Ureter (tissue), 1 donor: ENCODE measurements at regions not wholly inside any gene's neighbourhood (a gene's known extent, or its start where the extent isn't known, plus 50 kb on each side); places are given as distances from the start of the nearest gene placed in this dataset.

ENCODE experiments used
- DNase-seq: peaks from one replicate; pipeline ENCODE4 v3.0.0-alpha.2; 2020; ENCODE audit warnings: low spot score
- donor health status: DM: yes; HTN: yes; CAD: no.

DNA sequence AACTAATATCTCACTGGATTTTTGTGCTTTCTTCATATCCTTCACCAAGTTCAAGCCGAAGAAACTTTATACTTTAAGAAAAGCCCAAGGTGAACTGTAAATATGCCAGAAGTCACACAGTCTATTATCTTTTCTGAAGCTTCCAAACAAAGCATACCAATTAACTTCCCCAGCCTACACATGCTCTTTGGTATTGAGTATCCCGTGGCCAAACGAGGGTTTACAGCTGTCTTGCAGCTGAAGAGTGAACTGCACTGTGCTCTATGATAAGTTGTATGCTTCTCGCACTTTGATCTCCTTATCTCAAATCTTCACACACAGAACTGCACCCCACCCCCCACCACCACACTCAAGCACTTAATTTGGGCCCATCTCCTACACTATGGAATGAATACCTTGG is 215.6 kb upstream of the VEPH1 start:
- no peak for DNase-seq

DNA sequence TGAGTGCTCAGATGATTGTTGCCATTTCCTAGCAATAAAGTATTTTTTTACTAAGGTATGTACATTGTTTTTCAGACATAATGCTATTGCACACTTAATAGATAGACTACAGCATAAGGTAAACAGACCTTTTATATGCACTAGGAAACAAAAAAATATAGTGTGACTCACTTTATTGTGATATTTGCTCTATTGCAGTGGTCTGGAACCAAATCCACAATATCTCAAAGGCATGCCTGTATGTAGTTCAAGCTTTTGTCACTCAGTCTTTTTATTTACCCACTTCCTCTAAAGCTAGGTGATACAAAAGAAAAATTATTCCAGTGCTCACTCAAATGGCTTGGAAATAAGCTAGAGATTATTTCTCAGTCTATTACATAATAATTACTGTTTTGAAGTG is 209.9 kb upstream of the VEPH1 start:
- DNase-seq, result no peak

DNA sequence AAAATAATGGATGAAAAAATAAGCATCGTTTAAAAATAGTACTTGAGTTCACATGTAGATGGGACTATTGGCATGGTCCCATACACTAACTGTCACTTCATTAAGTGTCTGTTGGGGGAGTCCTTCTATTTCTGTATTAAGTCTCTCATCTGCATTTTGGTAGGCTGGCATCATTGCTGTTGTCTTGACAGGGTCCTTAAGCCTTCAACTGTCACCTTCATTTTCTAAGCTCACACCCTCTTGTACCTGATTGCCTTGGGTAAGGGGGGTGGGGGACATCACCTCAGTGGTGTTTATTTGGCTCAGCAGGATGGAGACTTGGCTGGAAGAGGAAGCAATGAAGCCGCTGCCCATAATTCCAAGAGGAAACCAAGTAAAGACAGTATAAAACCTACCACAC is 202.0 kb upstream of the VEPH1 start:
- DNase-seq, result no peak

DNA sequence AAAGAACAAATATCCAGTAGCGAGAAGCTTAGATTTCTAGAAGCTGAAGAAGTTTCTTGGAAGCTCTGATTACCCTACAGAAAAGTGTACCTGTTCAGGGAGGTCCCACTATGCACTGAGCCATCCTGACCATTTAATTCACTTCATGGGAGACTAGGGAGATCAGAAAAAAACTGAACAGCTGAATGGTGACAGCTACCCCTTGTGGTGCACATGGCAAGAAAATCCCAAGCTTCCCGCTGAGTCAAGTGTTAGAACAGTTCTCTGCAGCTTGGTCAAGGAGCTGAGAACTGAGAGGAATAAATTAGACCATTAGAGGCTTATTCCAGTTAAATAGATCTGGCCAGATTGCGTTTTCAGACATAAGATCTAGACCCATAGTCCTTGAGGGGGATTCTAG is 197.2 kb upstream of the VEPH1 start:
- no peak for DNase-seq

DNA sequence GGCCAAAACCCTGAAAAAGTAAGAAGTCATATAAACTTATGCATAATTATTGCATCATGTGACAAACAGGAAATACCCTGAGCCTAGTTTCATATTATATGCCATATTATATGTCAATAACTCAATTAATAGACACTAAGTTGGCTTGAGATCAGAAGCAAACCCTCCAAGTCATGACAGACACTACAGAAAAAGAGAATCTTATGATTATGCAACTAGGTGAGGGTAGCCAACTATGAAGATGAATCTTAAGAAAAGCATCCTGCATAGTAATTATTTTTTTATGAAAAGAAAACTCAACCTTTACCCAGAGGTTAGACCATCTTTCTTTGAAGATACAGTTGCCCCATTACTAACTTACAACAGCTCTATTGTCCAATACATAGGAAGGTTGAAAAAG is 192.4 kb upstream of the VEPH1 start:
- no peak for DNase-seq

DNA sequence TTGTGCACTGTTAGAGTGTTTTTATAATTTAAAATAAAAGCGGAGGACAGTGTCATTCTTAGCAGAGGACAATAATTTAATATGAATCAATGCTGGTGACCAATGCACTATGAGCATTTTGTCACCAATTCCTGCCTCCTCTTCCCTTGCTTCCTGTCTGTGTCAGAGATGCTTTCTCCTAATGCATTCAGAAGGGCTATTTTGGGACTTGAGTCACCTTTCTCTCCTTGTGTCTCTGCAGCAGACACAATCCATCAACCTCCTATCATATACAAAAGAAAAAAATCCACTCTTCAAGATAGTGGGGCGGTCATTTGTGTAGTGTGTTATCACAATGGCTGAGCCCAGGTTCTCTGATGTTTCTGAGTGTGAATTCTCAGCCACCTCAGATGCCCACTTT is 191.9 kb upstream of the VEPH1 start:
- DNase-seq, result no peak

DNA sequence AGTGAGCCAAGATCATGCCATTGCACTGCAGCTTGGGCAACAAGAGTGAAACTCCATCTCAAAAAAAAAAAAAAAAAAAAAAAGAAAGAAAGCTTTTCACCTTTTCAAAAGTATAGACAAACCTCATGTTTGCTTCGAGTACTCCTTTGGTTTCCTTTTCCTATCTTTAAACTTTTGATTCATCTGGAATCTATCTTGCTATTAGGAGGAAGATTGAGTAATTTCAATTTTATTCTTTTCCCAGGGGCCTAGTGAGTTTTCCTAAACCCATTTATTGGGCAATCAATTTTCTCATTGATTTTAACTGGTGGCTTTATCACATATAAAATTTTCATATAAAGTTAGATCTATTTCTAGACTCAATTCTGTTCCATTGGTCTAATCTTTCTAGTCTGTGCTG is 190.5 kb upstream of the VEPH1 start:
- DNase-seq, result no peak

DNA sequence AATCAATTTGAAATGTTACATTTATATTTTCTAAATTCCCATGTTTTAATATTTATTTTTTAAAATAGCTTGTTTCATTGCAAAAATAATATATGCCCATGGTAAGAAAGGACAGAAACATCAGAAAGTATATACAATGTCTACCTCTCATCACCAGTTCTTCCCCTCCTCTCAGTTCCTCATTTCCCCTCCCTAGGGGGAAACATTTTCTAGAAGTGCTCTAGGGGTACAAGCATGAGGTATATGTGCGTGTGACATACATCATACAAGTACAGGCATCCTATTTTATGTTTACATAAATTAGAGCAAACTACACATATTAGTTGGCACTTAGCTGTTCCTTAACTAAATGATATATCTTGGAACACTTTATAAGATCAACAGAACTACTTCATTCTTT is 189.3 kb upstream of the VEPH1 start:
- DNase-seq, result no peak

DNA sequence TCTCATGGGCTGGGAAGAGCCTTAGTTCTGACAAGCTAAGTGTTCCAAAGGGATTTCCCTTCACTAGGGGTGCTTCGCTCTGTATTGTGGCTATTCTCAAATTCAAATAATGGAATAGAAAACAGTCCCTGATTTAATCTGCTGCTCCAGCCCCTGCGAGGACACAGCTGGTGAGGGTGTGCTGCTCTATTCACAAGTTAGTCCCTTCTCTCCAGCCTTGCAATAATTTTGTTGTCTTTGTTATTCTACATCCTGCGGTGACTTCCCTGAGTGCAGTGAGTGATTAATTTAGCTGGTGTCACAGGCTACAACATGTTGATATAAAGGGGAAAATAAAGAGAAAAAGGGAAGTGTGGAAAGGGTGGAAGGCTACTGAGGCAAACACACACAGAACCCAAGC is 180.5 kb upstream of the VEPH1 start:
- no peak for DNase-seq

DNA sequence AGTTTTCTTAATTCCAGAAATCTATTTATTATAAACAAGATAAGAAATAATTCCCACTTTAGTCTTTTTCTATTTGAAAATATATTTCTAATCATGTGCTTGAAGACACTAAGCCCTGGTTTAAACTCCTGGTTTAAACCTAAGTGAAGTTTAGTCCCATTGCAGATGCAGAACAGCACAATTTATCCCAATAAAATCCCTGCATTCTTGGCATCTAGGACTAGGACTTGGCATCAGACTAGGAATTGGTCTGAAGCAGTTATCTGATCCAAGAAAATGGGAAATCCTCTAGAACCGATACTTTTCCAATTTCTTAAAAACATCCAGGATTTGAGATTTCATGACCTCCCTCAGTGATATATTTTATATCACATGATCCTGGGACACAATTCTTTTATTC is 168.8 kb upstream of the VEPH1 start:
- DNase-seq, result no peak

DNA sequence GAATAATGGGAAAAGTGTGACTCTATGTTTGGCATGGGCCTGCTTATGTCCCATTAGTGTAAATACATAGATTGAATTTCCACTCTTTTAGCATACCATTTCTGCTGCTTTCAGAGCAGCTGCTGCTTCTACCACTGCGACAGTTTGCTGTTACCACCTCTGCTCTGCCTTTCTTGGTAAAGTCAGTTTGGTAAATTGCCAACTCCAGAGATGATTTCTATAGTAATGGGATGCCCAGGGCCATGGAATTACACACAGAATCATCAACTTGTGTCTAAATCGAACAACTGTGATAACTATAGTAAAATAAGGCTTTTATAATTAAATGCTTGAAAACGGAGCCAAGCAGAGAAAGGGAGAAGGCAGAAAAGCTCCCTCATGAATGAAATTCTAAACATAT is 168.4 kb upstream of the VEPH1 start:
- no peak for DNase-seq

DNA sequence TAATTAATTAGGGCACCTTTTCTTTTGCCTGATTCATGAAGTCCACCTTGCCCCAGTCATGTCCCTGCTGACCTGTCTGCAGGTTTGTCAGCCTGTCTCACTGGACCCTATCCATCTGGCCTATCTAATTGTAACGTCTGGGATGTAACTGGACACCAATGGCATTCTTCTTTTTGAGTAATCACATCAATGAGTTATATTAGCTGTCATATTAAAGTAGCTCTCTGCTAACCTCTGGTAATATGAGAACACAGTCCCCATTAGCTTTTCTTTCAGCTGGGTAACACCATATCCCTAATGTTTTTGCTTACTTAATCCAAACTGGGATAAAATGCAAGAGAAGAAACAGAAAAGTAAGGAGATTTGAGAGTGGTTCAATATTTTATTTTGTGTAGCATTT is 166.2 kb upstream of the VEPH1 start:
- DNase-seq, result no peak

DNA sequence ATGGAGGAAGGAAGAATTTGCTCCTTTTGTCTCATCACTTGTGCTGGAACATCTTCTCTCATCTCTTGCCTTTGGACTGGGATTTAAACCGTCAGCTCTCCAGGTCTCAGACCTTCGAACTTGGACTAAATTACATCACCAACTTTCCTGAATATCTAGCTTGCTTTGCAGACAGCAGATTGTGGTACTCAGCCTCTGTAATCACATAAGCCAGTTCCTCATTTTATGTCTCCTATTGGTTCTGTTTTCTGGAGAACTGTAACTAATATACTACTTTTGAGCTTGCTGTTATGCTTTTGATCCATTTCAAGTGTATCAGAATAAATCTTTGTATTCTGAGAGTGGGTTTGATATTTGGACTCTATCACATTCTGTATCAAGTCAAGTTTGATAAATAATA is 164.3 kb upstream of the VEPH1 start:
- DNase-seq, result no peak

DNA sequence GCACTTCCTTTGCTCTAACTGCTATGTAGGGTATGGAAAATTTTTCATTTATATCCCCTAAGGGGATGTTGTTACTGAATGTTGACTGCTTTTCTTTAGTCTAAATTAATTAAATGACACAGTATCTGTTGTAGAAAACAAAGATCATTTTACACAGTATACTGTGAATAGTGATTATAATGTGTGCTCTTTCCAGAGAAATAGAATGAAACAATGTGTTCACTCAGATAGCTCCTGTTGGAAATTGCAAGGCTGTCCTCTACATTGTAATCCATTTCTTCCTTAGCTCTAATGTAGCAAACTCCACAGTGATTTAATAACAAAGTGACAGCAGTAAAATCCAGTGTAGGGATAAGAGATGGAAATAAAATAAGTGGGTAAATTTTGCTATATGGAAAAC is 159.0 kb upstream of the VEPH1 start:
- DNase-seq, result no peak

DNA sequence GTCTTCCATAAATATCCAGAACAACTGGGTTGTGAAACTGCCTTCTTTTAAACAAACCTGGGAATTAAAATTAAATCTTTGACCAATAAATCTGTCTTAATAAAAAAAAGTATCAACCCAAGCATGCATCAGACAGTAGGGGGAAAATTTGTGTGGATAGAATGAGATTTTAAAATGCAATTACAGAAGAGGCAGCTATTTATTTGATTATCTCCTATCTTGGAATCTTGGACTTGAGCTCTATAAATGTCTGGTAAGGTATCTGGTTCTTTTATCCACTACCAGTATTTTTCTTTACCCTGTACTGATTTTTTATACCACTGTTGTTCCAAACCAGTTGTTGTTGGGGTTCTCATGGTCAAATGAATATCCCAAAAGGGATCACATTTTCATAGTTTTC is 157.6 kb upstream of the VEPH1 start:
- DNase-seq, result no peak

DNA sequence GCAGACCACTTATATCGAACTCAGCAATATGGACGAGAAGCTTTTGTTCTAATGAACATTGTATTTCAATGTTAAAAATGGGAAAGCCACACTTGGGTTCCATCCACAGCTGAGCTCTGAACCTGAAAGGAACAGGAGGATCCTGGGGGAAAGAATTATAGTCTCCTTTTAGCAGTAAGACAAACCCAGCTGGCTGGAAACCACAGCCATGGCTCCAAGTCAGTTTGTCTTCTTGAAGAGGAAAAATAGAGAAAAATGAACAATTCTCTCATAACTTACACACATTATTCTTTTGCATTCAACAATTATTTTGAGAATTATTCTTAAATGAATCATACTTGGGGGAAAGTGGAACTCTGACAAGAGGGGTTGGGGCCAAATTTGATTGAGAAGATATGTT is 149.2 kb upstream of the VEPH1 start:
- no peak for DNase-seq

DNA sequence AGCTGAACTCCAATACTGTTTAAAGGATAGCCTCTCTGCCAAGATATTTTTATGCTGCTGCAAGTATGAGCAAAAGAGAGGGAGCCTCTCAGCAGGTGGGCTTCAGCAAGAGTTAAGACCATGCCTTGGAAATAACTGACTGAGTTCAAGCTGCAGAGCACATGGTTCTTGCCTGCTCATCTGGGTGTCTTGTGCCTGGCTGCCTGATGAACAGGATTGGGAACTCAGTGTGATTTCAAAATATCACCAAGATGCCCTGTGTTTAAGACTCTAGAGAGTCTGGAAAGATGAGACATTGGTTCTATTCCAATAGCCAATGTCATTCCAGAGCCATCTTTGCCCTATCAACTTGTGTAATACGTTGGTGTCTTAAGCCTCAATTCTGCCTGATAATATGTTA is 147.5 kb upstream of the VEPH1 start:
- DNase-seq, result no peak

DNA sequence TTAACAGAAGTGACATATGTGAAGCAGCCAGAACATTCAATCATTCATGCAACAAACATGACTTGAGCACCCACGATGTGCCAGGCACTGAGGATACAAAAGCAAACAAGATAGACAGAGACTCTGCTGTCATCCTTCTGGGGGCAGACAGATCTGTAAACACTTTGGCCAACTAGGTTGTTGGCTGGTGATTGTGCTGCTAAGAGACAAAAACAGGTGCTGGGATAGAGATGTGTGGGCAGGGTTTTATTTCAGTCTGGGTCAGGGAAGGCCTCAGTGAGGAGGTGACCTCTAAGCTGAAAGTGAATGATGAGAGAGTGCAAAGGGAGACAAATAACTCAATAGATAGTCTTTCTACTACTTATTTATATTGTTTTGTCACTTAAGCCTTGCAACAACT is 147.0 kb upstream of the VEPH1 start:
- DNase-seq, result no peak

DNA sequence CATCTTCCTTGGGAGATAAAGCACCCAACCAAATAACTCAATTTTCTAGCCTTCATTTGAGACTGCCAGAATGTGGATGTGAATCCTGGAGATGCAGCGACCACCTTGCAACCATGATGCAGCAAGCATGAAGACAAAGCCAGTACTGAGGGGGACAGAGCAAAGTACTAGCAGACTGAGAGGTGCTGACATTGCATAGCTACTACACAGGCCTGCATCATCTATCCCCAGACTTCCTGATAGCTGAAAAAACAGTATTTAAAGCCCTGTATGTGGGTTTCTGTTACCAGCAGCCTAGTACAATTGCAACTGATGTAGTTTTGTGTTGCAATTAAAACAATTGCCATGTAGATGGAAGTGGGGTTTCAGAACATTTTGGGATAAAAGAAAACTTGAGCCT is 146.3 kb upstream of the VEPH1 start:
- no peak for DNase-seq

DNA sequence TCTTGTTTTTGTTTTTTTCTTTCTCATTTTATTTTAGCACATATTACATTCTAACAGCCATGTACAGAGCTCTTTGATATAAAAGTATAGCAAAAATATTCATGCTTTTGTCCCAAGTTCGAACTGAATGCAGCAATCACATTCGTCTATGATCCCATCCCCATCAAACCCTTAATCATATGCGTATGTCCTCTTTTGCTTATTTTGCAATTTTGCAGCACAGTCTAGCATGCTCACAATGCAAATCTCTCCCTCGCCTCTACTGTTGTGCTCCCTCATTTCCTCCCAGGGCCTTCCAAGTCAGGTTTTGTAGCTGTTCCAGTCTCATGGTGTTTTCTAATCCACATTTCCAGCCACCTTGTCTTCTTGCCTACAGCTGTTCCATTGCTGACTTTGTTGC is 144.6 kb upstream of the VEPH1 start:
- no peak for DNase-seq

DNA sequence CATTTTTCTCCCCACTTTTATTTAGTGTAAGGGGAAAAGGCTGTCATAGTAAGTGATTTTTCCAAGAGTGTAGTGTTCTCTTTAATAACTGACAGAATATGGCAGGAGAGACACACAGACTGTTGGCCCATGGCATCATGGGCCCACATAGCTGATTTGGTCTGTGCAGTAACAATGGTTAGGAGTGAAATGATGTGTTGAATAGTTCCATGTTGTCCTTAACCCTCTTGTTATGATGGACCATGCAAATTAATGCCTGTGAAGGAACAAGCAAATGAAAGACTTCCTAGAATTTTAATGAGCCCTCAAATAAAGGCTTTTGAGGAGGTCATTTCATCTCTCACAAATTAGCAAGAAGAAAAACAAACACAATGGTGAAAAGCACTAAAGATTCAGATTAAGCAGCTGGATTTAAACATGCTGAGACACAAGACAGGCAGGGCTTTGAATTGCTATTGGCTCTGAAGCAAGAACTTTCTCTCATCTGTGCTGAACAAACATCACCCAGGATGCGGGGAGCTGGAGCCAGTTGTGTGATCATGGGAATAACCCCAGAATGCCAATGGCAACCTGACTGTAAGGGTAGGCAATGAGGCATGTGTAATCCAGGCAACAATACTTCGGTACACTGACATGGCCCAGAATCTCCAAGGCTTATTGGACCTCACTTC is 136.7 kb upstream of the VEPH1 start:
- no peak for DNase-seq

DNA sequence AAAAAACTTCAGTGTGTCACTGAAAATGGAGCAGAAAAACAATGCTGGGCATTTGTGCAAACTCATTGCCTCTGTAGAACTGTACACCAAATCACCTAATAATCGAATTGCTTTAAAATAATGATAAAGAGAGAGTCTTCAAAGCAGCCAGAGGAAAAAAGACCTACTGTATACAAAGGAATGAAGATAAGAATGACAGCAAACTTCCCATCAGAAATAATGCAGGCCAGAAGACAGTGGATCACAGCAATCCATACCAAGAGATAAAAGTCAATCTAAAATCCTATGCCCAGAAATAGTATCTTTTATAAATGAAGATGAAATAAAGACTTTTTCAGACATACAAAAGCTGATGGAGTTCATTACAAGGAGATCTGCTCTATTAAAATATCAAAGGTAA is 134.7 kb upstream of the VEPH1 start:
- DNase-seq, result no peak

DNA sequence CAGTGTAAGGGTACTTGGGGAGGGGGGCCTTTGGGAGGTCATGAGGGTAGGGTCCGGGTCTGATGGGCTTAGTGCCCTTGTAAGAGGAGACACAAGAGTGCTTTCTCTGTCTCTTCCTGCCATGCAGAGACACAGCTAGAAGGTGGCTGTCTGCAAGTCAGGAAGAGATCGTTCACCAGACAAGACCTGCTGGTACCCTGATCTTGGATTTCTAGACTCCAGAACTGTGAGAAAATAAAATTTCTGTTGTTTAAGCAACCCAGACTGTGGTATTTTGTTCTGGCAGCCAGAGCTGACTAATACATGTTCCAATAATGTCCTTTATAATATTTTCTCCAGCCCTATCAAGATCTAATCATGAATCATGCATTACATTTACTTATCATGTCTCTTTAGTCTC is 130.0 kb upstream of the VEPH1 start:
- no peak for DNase-seq

DNA sequence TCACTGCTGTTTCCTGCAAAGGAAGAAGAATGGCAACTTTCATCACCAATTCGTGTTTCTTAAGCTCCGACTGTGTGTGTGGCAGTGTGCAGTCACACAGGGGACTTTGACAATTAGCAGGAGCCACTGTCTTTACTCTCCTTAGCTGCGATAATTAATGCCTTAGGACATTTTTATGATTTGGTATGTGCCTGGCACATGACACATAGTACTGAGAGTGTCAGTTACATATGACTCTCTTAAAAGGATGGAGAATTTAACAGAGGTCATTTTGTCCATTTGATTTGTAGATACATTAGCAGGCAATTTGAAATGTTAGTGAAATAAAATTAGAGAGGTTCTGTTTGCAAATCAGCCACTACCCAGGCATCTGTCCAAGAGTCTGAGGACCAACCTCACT is 128.9 kb upstream of the VEPH1 start:
- DNase-seq, result no peak

DNA sequence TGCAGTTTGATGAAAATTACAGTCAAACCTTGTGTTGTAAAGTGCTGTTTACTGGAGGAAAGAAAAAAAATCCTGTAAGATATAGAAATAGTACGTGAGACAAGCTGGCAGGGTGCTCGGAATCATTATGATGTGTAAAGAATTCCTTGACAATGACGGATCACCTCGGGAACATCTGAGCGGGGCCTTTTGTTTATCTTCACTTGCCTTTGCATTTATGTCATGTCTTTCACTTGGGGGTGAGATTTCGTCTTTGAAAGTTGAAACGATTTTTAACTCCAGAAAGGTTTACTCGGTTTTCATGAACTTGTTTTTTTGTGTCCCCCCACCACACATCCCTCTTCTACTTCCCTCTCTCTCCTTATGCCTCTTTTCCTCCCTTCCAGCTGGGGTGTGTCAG is 128.3 kb upstream of the VEPH1 start:
- DNase-seq, result no peak
